ENCODE measurements at regions not wholly inside any gene's neighbourhood (a gene's known extent, or its start where the extent isn't known, plus 50 kb on each side); places are given as distances from the start of the nearest gene placed in this dataset.

DNA sequence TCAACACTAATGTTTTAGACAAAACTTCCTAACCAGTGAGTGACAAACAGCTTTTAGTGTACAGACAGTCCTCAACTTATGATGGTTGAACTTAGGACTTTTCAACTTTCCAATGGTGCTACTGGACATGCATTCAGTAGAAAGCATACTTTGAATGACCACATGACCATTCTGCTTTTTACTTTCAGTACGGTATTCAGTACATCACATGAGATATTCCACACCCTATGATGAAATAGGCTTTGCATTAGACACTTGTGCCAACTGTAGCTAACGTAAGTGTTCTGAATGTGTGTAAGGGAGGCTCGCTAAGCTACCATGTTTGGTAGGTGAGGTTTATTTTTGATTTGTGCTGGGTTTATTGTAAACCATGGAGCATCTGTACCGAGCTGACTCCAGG, 113.7 kb downstream of the WNT7A start:
- DNase-seq (ENCODE audit: low spot score in 2 of 2) = no peak
- intact Hi-C loops (cut with DNase I) = no loop called here

GRCh38 chr3:13764161-13764560, 115.7 kb downstream of the WNT7A start:
- Histone ChIP-seq H3K4me1 (no peaks in the 10 kb centered on the region), H3K9me3 (no peaks in the 10 kb centered on the region), H3K4me3 (no peak overlapping the region), H3K36me3 (no peaks in the 10 kb centered on the region), H3K27ac (no peak overlapping the region), H3K27me3 (no peaks in the 10 kb centered on the region)
- TF ChIP-seq, protein P1, sequence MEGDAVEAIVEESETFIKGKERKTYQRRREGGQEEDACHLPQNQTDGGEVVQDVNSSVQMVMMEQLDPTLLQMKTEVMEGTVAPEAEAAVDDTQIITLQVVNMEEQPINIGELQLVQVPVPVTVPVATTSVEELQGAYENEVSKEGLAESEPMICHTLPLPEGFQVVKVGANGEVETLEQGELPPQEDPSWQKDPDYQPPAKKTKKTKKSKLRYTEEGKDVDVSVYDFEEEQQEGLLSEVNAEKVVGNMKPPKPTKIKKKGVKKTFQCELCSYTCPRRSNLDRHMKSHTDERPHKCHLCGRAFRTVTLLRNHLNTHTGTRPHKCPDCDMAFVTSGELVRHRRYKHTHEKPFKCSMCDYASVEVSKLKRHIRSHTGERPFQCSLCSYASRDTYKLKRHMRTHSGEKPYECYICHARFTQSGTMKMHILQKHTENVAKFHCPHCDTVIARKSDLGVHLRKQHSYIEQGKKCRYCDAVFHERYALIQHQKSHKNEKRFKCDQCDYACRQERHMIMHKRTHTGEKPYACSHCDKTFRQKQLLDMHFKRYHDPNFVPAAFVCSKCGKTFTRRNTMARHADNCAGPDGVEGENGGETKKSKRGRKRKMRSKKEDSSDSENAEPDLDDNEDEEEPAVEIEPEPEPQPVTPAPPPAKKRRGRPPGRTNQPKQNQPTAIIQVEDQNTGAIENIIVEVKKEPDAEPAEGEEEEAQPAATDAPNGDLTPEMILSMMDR (IDR thresholded peaks at IDR 0.05) = no peak
- intact Hi-C loops (cut with DNase I) = no loop called here
- no peak for DNase-seq (ENCODE audit: low spot score in 2 of 2)

More for the DNA sequence above, 113.7 kb downstream of the WNT7A start:
- H3K36me3 ChIP-seq = no peaks in the 10 kb centered on the region
- TF ChIP-seq, protein P1 (IDR thresholded peaks at IDR 0.05) = no peak
- H3K27ac ChIP-seq = no peak overlapping the region
- H3K4me1 ChIP-seq = no peaks in the 10 kb centered on the region
- H3K4me3 ChIP-seq = no peak overlapping the region
- H3K9me3 ChIP-seq = no peaks in the 10 kb centered on the region
- H3K27me3 ChIP-seq = no peaks in the 10 kb centered on the region

DNA sequence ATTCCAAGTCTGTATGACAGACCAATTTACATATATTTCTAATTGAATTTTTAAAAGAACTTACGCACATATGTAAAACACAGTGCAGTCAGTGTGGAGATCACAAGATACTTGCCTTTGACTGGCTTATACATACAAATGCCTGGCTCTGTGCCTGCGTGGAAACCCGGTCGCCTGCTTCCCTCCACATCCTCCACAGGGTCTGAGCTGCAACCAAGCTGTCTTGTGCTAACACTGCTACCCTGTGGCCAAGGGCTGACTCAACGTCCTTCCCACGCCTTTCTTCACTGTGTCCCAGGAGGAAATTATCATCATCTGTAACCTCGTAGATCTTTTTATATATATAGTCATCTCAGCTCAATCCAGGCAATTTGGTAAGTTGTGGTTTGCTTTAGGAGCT, 117.0 kb downstream of the WNT7A start:
- intact Hi-C loops (cut with DNase I) = no loop called here
- Histone ChIP-seq H3K36me3 (no peaks in the 10 kb centered on the region), H3K4me3 (no peak overlapping the region), H3K27ac (no peak overlapping the region), H3K27me3 (no peaks in the 10 kb centered on the region), H3K4me1 (no peaks in the 10 kb centered on the region), H3K9me3 (no peaks in the 10 kb centered on the region)
- DNase-seq (ENCODE audit: low spot score in 2 of 2) = no peak
- TF ChIP-seq, protein P1 (IDR thresholded peaks at IDR 0.05) = no peak

- TF ChIP-seq, protein P1 (IDR thresholded peaks at IDR 0.05) = no peak
- Histone ChIP-seq H3K27ac (no peak overlapping the region), H3K36me3 (no peaks in the 10 kb centered on the region), H3K4me3 (no peak overlapping the region), H3K4me1 (no peaks in the 10 kb centered on the region), H3K9me3 (no peaks in the 10 kb centered on the region), H3K27me3 (no peaks in the 10 kb centered on the region)
- intact Hi-C loops (cut with DNase I) = no loop called here
- no peak for DNase-seq (ENCODE audit: low spot score in 2 of 2)
Measured at GRCh38 chr3:13750731-13751130, 129.1 kb downstream of the WNT7A start.

DNA sequence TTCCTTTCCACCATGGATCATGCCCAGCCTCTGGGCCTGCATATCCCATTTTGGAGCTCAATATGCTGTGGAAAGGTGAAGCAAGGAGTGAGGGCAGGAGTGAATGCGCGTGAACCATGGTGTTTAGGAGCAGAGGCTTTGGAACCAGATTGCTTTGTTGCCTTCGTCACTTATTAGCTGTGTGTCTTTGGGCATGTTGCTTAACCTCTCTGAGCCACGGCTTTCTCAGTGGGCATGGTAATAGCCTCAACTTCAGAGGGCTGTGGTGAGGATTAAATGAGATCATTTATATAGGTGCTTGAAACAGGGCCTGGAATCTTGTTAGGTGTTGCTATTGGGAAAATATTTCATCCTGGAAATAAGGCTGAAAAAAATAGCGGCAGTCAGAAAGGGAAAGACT, 129.7 kb downstream of the WNT7A start:
- no peaks in the 10 kb centered on the region for H3K4me1 ChIP-seq
- no peak for DNase-seq (ENCODE audit: low spot score in 2 of 2)

More for the DNA sequence above, 129.7 kb downstream of the WNT7A start:
- Histone ChIP-seq H3K9me3 (no peaks in the 10 kb centered on the region), H3K36me3 (no peaks in the 10 kb centered on the region), H3K4me3 (no peak overlapping the region), H3K27me3 (no peaks in the 10 kb centered on the region), H3K27ac (no peak overlapping the region)
- TF ChIP-seq, protein P1 (IDR thresholded peaks at IDR 0.05) = no peak
- intact Hi-C loops (cut with DNase I) = no loop called here
